HG03354 (cell line): ENCODE measurements at regions not wholly inside any gene's neighbourhood (a gene's known extent, or its start where the extent isn't known, plus 50 kb on each side); places are given as distances from the start of the nearest gene placed in this dataset.

Source experiments
- ATAC-seq: cut with Tn5 transposase; IDR thresholded peaks from one replicate; pipeline ENCODE4 v1.9.1; 2021; ENCODE audit warnings: mild to moderate bottlenecking; ENCODE audit not compliant: unreplicated experiment, poor library complexity, severe bottlenecking

- peak; percentile 35 for ATAC-seq
These were observed 82.7 kb upstream of the PFKP start for GRCh38 chr10:2984682-2985081.

- ATAC-seq, result no peak
These were observed 85.2 kb upstream of the PFKP start for GRCh38 chr10:2982146-2982545.

GRCh38 chr10:2981361-2981801, 86.0 kb upstream of the PFKP start:
- ATAC-seq, result no peak

GRCh38 chr10:2980791-2981360, 86.5 kb upstream of the PFKP start:
- peak; percentile 52 for ATAC-seq

- ATAC-seq, result no peak
These were observed 87.2 kb upstream of the PFKP start for GRCh38 chr10:2980116-2980515.

GRCh38 chr10:2979306-2979705, 88.0 kb upstream of the PFKP start:
- no peak for ATAC-seq

- peak; percentile 62 for ATAC-seq
These were observed 88.6 kb upstream of the PFKP start for GRCh38 chr10:2978574-2979273.

- no peak for ATAC-seq
These were observed 89.2 kb upstream of the PFKP start for GRCh38 chr10:2978111-2978510.

GRCh38 chr10:2974503-2975207, 92.7 kb upstream of the PFKP start:
- no peak for ATAC-seq

- ATAC-seq, result no peak
These were observed 93.3 kb upstream of the PFKP start for GRCh38 chr10:2974083-2974482.

- ATAC-seq, result no peak
These were observed 94.5 kb upstream of the PFKP start for GRCh38 chr10:2972810-2973209.

- no peak for ATAC-seq
These were observed 95.1 kb upstream of the PFKP start for GRCh38 chr10:2972216-2972615.

- no peak for ATAC-seq
These were observed 97.0 kb upstream of the PFKP start for GRCh38 chr10:2970190-2970823.

GRCh38 chr10:2968401-2969058, 98.8 kb upstream of the PFKP start:
- no peak for ATAC-seq

- no peak for ATAC-seq
These were observed 101.2 kb upstream of the PFKP start for GRCh38 chr10:2966134-2966533.

GRCh38 chr10:2964632-2965296, 102.6 kb upstream of the PFKP start:
- ATAC-seq, result no peak

GRCh38 chr10:2963889-2964631, 103.3 kb upstream of the PFKP start:
- ATAC-seq, result no peak

- no peak for ATAC-seq
These were observed 105.2 kb upstream of the PFKP start for GRCh38 chr10:2962194-2962593.

GRCh38 chr10:2958659-2959058, 108.7 kb upstream of the PFKP start:
- no peak for ATAC-seq
